DOHH2 (cell line): ENCODE measurements at regions not wholly inside any gene's neighbourhood (a gene's known extent, or its start where the extent isn't known, plus 50 kb on each side); places are given as distances from the start of the nearest gene placed in this dataset.

ENCODE experiments used
- CTCF ChIP-seq: fragments of 200-600 bp; sonication (generic); IDR thresholded peaks from one replicate; pipeline ENCODE4 v1.5.1; 2014; ENCODE audit warnings: antibody characterized with exemption, mild to moderate bottlenecking, low read depth, low read length; ENCODE audit not compliant: poor library complexity, severe bottlenecking
- EZH2phosphoT487 ChIP-seq: fragments of 200-600 bp; sonication (generic); IDR thresholded peaks from 2 replicates; pipeline ENCODE4 v1.6.1; 2017; ENCODE audit warnings: borderline replicate concordance, mild to moderate bottlenecking, antibody characterized with exemption, low read length, moderate library complexity, mixed read lengths

GRCh38 chr6:48658915-48659314 is 547.9 kb upstream of the PTCHD4 start:
- TF ChIP-seq CTCF (no peak), EZH2phosphoT487 (no peak)
